ENCODE measurements at regions not wholly inside any gene's neighbourhood (a gene's known extent, or its start where the extent isn't known, plus 50 kb on each side); places are given as distances from the start of the nearest gene placed in this dataset.

- no peak for DNase-seq (ENCODE audit: low read depth)
- no peak for TF ChIP-seq CTCF (conservative IDR thresholded peaks at IDR 0.05; ENCODE audit: low read depth, low read length)
- no peak overlapping the region for H3K4me3 ChIP-seq (ENCODE audit: low read depth, low read length)
Measured at GRCh38 chr5:132130918-132131715, 57.5 kb downstream of the CSF2 start.

GRCh38 chr5:132132138-132132537 lies 58.5 kb downstream of the CSF2 start:
- H3K4me3 ChIP-seq (ENCODE audit: low read depth, low read length) = no peak overlapping the region
- DNase-seq (ENCODE audit: low read depth) = no peak
- TF ChIP-seq CTCF (conservative IDR thresholded peaks at IDR 0.05; ENCODE audit: low read depth, low read length) = no peak

DNA sequence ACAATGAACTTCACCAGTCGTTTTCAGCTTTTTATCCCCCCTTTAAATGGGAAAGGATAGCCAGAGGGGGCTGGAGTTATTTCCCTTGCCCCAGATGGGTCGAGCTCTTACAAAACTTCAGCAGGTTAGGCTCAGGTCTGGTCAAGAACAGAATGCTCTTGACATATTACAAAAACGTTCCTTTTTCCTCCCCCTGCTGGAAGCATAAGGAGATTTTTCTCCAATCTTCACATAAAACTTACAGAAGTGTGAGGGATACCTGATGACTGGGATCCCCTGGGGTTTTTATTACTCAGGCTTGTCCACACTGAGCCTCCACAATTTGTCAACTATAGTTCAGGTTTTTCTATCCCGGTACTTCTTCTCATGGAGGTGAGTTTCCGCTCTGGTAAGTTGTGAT lies 60.8 kb downstream of the CSF2 start:
- no peak overlapping the region for H3K4me3 ChIP-seq (ENCODE audit: low read depth, low read length)
- TF ChIP-seq CTCF (conservative IDR thresholded peaks at IDR 0.05; ENCODE audit: low read depth, low read length) = peak; percentile 63
- DNase-seq (ENCODE audit: low read depth) = peak; percentile 64

DNA sequence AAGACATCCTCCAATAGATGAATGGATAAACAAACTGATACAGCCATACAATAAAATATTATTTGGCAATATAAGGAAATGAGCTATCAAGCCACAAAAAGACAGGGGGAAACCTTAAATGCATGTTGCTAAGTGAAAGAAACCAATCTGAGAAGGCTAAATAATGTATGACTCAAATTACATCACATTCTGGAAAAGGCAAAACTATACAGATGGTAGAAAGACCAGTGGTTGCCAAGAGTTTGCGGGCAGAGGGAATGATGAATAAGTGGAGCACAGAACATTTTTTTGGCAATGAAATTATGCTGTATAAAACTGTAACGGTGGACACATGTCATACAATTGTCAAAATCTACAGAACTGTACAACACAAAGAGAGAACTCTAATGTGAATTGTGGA lies 63.3 kb downstream of the CSF2 start:
- peak; percentile 41 for DNase-seq (ENCODE audit: low read depth)
- H3K4me3 ChIP-seq (ENCODE audit: low read depth, low read length) = no peak overlapping the region
- no peak for TF ChIP-seq CTCF (conservative IDR thresholded peaks at IDR 0.05; ENCODE audit: low read depth, low read length)

DNA sequence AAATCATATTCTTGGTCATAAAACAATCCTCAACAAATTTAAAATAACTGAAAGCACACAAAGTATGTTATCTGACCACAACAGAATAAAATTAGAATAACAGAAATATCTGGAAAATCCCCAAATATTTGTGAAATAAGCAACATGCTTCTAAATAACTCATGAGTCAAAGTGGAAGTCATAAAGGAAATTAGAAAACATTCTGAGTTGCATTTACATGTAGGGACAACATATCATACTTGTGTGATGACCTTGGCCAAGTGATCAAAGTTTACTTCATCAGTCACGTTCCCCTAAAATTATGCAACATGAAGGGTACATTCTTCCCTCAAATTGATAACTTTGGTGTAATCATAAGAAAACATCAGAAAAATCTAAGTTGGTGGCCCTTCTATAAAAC lies 64.7 kb downstream of the CSF2 start:
- no peak for TF ChIP-seq CTCF (conservative IDR thresholded peaks at IDR 0.05; ENCODE audit: low read depth, low read length)
- peak; percentile 26 for DNase-seq (ENCODE audit: low read depth)
- no peak overlapping the region for H3K4me3 ChIP-seq (ENCODE audit: low read depth, low read length)
